Liver (tissue), 3 donors: ENCODE measurements at regions not wholly inside any gene's neighbourhood (a gene's known extent, or its start where the extent isn't known, plus 50 kb on each side); places are given as distances from the start of the nearest gene placed in this dataset.

Experiments
- ATF3 ChIP-seq: IDR thresholded peaks from 2 replicates; pipeline ENCODE4 v1.6.1; 2016; ENCODE audit warnings: antibody characterized with exemption
- CTCF ChIP-seq: fragments of 150-350 bp; IDR thresholded peaks from 2 replicates; pipeline ENCODE4 v1.5.1; 2017; ENCODE audit warnings: improper control_type of control experiment, low read depth, low read length; ENCODE audit not compliant: missing input control
- RAD21 ChIP-seq, 2 donors: IDR thresholded peaks; 2 replicates each; pipeline ENCODE4 v1.6.1; 2016; ENCODE audit warnings: antibody characterized with exemption in 2 of 2, mild to moderate bottlenecking in 2 of 2
- REST ChIP-seq: IDR thresholded peaks from 2 replicates; pipeline ENCODE4 v1.6.1; 2016; ENCODE audit warnings: antibody characterized with exemption, mild to moderate bottlenecking
- donor health status: healthy.
- donor health status: healthy.

GRCh38 chr9:18058564-18059442, 415.1 kb upstream of the ADAMTSL1 start:
- no peak for TF ChIP-seq CTCF
- no peak for TF ChIP-seq REST
- TF ChIP-seq RAD21 (IDR thresholded peaks at IDR 0.05): no peak
- TF ChIP-seq ATF3: no peak
